OCI-M2 (cell line): ENCODE measurements at regions not wholly inside any gene's neighbourhood (a gene's known extent, or its start where the extent isn't known, plus 50 kb on each side); places are given as distances from the start of the nearest gene placed in this dataset.
"Not testable (repeated sequence)": the region's sequence is repeated elsewhere in the genome, so short reads cannot be mapped to it uniquely, and the experiment has no call there.

Experiments used
- DNase-seq: peaks from one replicate; lab custom pipeline; 2025; ENCODE audit not compliant: unreplicated experiment; lab: John Stamatoyannopoulos, UW

DNA sequence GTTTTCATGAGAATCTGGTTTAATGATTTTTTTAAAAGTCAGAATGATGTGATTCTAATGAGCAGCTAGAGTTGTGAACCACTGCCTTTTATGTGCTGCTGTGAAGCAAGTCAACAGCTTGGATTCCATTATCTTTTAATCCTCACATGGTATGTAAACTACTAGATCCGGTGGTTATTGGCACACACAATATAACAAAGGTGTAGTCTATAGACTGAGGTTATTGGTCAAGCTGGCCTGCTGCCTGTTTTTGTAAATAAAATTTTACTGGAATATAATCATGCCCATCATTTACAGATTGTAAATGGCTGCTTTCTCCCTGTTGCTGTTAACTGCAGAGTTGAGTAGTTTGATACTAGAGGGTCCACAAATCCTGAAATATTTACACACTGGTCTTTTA, 103.1 kb downstream of the OTOL1 start:
- no peak for DNase-seq

DNA sequence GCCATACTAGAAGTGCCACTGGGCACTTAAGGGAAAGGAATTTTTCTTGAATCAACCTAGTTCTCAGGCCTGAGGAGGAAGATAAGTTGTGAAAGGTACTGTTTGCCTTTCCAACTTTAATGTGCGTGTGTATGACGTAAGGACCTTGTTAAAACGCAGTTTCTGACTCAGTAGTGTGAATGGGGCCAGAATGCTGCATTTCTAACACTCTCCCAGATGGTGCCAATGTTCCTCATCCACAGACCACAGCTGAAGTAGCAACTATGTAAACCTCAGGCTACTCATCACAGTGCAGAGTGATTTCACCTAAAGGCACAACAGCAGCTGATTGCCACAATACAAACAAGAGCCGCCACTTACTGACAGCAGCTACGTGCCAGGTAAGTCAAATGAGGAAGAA, 103.6 kb downstream of the OTOL1 start:
- DNase-seq, result no peak

DNA sequence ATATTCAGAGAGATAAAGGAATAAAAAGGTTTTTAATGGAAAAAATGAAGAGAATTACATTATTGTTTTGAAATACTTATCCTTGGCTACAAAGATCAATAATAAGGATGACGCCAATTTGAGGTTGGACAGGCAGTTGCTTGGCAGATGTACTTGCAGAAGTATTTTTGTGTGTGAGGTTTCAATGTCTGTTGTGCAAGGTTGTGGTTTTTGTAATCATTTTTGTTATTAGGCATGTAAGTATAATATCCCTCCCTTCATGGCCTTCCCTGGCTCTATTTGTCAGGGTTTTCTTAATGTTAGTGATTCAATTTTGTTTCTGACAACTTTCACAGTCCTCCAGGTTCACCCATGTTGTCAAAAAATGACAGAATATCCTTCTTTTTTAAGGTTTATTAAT, 105.9 kb downstream of the OTOL1 start:
- no peak for DNase-seq

DNA sequence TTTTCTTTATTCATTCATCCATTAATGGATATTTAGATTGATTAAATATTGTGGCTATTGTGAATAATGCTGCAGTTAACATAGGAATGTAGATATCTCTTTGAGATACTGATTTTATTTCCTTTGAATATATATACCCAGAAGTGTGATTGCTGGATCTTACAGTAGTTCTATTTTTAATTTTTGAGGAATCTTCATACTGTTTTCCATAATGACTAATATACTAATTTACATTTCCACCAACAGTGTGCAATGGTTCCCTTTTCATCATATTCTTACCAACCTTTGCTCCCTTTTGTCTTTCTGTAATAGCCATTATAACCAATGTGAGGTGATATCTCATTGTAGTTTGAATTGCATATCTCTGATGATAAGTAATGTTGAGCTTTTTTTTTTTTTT, 106.3 kb downstream of the OTOL1 start:
- DNase-seq, result no peak

DNA sequence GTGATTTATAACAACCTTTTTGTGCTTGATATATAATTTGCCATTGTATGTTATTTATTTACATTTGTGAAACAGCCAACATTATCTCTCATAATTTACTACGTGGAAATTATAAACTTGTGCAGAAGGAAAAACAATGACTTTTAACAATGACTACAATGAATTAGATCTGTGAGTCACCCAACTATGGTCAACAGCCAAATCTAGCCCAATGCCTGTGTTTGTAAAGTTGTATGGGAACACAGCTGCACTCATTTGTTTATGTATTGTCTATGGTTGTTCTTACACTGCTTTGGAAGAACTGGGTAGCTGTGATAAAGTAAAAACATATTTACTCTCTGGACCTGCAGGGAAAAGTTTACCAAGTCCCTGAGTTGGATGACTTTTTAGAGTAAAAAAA, 110.4 kb downstream of the OTOL1 start:
- no peak for DNase-seq

DNA sequence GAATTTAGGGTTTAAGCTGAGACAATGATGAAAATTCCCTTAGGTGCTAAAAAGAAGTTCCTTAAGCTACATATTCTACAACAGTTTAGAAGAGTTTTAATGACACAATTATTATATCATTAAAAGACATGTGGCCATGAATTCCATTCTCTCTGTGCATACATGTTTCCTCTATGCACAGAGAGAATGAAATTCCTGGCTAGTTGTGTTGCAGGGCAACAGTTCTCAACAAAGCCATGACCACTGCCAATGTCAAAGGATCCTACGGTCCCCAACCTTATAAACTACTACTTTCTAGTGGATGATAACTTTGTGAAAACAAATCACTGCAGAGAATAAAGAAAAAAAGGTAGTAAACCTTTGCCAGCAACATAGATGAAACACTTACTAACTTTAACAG, 122.7 kb downstream of the OTOL1 start:
- no peak for DNase-seq

DNA sequence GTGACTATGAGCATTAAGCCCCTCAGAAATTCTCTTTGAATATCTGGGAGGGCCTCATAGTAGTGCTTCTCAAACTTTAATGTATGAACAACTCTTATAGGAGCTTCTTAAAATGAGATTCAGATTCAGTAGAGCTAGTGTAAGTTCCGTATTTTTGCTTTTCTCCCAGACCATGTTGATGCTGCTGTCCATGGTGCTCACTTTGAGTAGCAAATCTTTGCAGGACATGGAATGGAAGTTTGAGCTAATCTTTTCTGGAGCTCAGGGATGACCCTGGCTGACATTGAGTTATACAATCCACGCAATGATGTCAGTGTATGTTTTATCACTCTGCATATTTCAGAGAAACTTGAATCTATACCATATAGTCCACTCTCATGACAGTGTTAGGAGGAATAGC, 134.2 kb downstream of the OTOL1 start:
- no peak for DNase-seq

DNA sequence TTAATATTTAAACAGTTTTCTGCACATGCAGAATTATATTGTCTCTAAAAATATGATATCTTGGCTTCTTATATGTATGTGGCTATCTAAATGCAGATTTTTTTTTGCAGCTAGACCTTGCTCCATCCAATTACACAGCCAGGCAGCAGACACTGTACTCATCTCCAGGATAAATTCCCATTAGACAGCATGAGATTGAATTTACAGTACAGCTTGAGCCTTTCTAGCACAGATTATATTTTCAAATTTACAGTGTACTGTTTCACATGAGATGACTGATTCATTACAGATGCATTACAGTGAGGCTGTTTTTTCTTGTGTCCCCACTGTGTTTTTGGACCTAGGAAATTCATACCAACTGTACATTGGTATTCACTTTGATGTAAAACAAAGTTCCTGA, 134.9 kb downstream of the OTOL1 start:
- DNase-seq, result no peak

DNA sequence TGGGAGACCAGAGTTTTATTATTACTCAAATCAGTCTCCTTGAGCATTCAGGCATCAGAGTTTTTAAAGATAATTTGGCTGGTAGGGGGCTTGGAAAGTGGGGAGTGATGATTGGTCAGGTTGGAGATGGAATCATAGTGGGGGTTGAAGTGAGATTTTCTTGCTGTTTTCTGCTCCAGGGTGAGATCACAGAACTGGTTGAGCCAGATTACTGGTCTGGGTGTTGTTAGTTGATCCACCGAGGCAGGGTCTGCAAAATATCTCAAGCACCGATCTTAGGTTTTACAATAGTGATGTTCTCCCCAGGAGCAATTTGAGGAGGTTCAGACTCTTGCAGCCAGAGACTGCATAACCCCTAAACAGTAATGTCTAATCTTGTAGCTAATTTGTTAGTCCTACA, 141.0 kb downstream of the OTOL1 start:
- DNase-seq, result no peak

DNA sequence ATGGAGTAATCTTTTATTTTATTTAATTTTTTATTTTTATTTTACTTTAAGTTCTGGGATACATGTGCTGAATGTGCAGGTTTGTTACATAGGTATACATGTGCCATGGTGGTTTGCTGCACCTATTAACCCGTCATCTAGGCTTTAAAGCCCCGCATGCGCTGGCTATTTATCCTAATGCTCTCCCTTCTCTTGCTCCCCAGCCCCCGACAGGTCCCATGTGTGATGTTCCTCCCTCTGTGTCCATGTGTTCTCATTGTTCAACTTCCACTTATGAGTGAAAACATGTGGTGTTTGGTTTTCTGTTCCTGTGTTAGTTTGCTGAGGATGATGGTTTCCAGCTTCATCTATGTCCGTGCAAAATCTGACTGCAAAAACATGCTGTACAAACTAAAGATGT, 142.5 kb downstream of the OTOL1 start:
- DNase-seq, result not testable (repeated sequence)

DNA sequence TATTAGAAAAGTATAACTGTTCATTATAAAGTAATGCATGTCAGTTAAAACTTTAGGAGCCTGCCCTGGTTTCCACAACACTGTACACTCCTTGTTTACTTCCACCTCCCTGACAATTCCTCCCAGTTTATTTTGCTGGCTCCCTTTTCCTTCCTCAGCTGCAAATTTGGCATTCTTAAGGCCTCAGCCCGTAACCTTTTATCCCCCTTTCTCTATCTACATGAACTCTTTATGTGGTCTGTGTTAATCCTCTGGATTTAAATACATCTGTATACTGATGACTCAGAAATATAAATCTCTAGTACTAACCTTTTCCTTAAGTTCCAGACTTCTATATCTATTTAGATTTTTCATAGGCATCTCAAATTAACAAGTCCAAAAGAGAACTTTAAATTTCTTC, 143.6 kb downstream of the OTOL1 start:
- no peak for DNase-seq

DNA sequence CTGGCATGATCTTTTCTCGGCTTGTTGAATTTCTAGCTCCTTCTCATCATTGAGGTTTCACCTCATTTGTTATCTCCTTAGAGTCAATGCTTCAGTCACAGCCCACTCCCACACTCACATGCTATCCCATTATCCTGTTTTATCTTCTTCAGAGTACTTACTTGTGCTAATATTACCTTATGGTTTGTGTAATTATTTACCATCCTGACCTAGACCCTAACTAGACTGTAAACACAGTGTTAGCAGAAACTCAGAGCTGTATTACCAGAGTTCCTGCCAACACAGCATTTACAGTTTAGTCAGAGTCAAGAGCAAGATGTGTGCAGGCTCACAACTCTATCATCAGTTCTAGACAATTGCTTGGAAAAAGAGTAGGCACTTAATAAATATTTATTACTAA, 144.7 kb downstream of the OTOL1 start:
- no peak for DNase-seq

DNA sequence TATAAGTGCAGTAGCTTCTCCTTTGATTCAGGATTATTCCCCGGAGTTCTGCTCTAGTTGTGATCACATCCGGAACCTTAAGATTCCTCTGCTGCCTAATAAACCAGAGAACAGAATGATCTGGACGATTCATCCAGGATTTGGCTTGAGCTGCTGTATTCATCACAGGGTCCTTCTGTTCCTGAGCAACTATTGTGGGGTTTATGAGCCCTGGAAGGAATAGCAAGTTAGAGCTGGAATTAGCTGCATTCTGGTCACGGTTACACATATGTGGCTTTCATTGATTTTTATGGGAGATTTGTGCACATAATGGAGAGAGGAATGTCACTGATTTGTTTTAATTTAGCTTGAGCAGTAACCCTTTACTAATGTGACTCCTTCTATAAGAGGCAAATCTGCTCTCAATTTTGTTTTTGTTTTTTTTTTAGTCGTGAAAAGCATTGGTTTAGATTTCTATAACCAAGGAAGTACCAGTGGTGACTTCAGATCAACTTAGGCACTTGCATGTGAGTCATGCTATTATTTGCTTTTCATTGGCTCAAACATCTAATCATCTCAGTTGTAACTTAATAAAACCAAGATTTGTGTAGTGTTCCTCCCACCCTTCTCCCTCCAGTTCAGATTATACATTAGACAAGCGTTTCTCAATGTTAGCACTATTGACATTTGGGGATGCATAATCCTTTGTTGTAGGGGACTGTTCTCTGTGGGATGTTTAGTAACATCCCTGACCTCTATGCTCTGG, 148.5 kb downstream of the OTOL1 start:
- DNase-seq, result no peak

DNA sequence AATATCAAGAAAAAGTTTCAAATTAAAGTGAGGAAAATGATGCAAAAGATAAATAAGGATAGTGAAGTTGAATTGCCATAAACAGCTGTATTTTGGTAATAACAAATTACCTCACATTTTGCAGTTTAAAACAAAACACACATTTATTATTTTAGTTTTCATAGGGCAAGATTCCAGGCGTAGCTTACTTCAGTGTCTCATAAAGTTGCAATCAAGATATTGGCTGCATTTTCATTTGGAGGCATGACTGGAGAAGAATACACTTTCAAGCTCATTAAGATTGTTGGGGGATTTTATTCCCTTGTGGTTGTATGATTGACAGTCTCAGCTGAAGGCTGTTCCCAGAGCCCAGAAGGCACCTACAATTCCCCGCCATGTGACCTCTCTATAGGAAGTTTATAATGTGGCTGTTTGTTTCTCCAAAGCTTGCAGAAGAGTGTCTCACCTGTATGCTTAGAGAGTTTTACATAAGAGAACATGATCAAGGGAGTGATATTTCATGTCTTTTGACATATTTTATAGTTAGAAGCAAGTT, 151.4 kb downstream of the OTOL1 start:
- DNase-seq, result no peak

DNA sequence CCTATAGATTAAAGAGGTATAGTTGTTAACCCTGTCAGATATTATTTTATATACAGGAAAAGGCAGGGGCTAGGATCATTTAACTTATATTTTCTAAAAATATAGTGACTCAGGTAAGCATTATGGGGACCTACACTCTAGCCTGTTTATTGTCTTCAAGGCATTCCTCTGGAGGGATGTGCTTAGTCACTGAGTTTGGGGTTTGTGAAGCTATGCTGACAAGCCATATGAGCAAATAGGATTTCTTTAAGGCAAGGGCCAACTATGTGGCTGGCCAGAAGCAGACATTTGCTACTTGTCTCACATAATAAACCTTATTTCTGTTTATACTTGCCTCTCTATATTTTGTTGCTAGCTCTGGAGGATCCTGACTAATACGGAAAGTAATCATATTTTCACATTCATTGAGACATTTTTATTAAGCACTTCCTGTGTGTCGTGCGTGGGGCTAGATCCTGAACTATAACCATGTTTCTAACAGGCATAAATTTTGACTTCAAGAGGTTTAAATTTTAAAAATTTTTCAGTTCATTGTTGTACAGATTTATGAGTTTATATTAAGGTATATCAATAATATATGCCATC, 153.4 kb downstream of the OTOL1 start:
- DNase-seq, result no peak

DNA sequence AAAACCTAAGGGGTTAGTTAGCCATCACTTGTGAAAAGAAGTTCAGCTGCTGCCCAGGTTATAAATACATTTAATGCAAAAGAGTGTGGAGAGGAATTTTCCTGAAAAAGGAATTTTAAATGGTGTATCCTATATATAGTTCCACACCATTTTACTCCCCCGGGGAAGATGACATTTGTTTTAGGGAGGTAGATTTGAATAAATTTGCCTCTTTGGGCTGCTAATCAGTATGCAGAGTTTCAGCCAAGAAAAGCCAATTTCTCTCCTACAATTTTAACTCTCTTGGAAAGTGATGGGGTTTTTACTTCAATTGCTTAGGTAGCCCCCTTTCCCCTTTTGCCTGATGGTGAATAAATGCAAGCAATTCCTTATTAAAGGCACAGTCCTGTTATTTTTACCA, 161.2 kb downstream of the OTOL1 start:
- DNase-seq, result no peak

DNA sequence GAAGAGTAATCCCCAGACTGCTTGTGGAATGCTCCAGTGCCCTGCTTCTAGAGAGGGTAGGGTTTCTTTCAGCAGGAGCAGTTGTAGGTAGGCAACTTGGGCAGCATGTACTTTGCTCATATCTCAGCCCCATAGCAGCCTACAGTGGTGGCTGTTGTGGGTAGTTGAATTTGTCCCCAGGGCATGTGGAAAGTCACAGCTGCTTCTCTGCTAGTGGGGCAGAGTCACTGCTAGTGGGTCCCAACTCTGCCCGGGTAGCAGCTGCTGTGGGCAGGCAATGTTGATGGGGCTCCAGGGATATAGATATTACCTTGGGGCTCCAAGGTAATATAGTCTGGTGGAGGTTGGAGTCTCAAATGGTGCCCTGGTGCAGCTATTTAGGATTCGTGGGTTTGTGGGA, 174.5 kb downstream of the OTOL1 start:
- no peak for DNase-seq

DNA sequence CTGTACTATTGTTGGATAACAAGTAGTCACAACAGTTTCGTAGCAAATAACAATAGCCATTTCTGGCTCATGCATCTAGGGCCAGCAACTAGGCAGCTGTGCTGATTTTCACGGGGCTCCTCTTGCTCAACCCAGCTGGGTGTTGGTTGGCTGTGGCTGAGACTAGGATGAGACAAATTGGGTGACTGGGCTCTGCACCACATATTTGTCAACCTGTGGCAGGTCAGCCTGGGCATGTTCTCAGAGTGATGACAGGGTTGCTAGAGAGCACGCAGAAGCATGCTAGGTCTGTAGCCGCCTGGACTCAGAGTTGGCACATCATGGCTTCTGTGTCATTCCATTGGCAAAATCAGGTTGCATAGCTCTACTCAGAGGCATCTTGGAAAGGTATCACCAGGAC, 175.9 kb downstream of the OTOL1 start:
- DNase-seq, result no peak

DNA sequence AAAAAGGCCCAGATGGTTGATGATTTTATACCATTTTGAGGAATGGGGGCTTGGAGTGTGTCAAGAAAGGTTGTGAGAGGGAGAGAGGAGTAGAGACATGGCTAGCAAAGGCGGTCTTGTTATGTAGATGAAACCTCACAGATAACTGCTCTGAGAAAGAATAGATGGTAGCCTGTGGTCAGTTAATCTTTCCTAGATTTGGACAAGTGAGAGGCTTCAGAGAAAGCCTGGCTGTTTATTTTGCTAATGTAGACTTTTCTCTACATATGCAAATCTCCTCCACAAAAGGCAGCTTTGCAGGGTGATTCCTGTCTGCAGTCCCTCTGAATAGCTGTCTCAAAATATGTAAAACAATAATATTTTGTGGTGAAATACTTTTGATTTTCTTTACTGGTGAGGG, 177.3 kb downstream of the OTOL1 start:
- DNase-seq, result no peak

DNA sequence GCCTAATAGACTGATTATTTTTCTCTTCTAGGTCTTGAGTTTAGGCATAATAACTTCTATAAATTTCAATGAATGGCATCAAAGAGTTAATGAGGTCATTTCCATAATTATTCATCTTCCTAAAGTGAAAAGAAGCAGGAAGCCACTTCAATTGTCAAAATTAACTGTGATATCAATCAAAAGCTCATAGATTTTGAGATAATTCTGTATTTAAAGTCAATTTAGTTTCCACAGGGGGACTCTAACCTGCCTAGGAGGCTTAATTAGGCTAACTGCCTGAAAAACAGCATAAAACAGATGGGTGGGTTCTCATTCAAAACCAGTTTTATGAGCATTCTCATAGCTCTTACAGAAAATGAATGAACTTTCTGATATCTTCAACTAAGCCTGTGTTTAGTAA, 177.8 kb downstream of the OTOL1 start:
- DNase-seq, result no peak

DNA sequence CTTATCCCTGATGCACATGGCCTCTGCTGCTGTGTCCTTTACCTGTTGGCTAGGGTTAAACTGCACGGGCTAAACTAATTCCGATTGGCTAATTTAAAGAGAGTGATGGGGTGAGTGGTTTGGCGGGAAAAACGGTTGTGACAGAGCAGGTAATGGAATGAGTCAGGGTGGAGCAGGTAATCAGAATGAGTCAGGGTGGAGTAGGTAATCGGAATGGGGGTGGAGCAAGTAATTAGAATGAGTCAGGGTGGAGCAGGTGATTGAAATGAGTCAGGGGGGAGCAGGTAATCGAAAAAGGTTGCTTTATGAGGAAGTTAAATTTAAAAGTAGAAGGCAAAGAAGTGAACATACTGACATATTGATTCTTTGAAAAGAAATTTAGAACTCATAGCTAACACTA, 185.2 kb downstream of the OTOL1 start:
- not testable (repeated sequence) for DNase-seq

DNA sequence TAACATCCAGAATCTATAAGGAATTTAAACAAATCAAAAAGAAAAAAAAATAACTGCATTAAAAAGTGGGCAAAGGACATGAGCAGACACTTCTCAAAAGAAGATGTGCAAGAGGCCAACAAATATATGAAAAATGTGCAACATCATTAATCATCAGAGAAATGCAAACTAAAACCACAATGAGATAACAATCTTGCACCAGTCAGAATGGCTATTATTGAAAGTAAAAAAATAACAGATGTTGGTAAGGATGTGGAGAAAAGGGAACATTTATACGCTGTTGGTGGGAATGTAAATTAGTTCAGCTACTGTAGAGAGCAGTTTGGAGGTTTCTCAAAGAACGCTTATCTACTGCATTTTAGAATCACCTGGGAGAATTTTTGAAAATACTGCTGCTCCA, 186.1 kb downstream of the OTOL1 start:
- no peak for DNase-seq
